Vagina (tissue), 2 donors: ENCODE measurements at regions not wholly inside any gene's neighbourhood (a gene's known extent, or its start where the extent isn't known, plus 50 kb on each side); places are given as distances from the start of the nearest gene placed in this dataset.
A peak's percentile ranks its signal among the peaks of the same experiment; 100 is the strongest.

Source experiments
- DNase-seq, 2 donors: peaks; one replicate each; pipeline ENCODE4 v3.0.0-alpha.2; 2017; ENCODE audit errors: extremely low spot score in 2 of 2
- H3K27ac ChIP-seq: fragments of 200-600 bp; sonication (generic); one replicate; pipeline ENCODE4 v1.5.1; 2019
- H3K27me3 ChIP-seq: fragments of 200-600 bp; sonication (generic); one replicate; pipeline ENCODE4 v1.5.1; 2019
- H3K36me3 ChIP-seq, 2 donors: fragments of 200-600 bp; sonication (generic); one replicate each; pipeline ENCODE4 v1.5.1; 2017 to 2019
- H3K4me1 ChIP-seq: fragments of 200-600 bp; sonication (generic); one replicate; pipeline ENCODE4 v1.5.1; 2019
- H3K4me3 ChIP-seq, 2 donors: fragments of 200-600 bp; sonication (generic); 1 replicate in 1 of 2; 2 replicates in 1 of 2; pipeline ENCODE4 v1.5.1; 2016 to 2019
- H3K9me3 ChIP-seq: fragments of 200-600 bp; sonication (generic); one replicate; pipeline ENCODE4 v1.5.1; 2019
- POLR2A ChIP-seq, 2 donors: fragments of 450-650 bp; IDR thresholded peaks; one replicate each; pipeline ENCODE4 v1.6.1; 2017; ENCODE audit warnings: antibody characterized with exemption in 2 of 2, mild to moderate bottlenecking in 2 of 2, moderate library complexity in 2 of 2
- POLR2AphosphoS5 ChIP-seq, 2 donors: sonication (generic); formaldehyde crosslinking; IDR thresholded peaks; one replicate each; pipeline ENCODE4 v1.9.0; 2017; ENCODE audit warnings: antibody characterized with exemption in 2 of 2, mild to moderate bottlenecking in 2 of 2, low read depth in 1 of 2; ENCODE audit not compliant: insufficient read depth in 1 of 2
- intact Hi-C: fragments of 100-400 bp; cut with DNase I; formaldehyde crosslinking; loops from one replicate; pipeline ENCODE4 v1.15.1; 2023
- TF ChIP-seq, protein P1 (sequence below), 3 experiments: fragments of 450-650 bp in 2 of 3; fragments of 200-600 bp in 1 of 3; sonication (generic) in 1 of 3; IDR thresholded peaks; one replicate each; pipeline ENCODE4 v1.5.1; 2017 to 2019; ENCODE audit warnings: antibody characterized with exemption in 3 of 3, mild to moderate bottlenecking in 2 of 3, moderate library complexity in 2 of 3

DNA sequence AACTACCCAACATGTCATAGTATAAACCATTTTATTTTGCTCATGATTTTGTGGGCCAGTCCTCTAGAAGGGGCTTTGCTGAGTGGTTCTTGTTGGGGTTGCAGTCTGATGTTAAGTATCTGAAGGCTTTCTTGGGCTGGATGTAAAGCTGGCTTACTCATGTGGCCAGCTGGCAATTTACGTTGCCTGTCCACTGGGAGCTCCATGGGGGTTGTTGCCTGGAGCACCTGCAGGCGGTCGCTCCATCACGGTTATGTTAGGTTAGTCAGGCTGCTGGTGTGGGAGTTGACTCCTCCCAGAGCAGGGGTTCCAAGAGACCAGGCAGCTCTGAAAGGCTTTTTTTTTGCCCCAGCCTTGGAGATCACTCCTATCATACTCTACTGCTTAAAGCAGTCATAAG is 98.1 kb downstream of the NR1D2 start:
- Histone ChIP-seq H3K4me1 (peaks cover 45% of the 10 kb centered on the region), H3K36me3 (no peaks in the 10 kb centered on the region), H3K9me3 (no peaks in the 10 kb centered on the region), H3K27ac (peak overlapping the region; percentile 89), H3K27me3 (no peaks in the 10 kb centered on the region), H3K4me3 (no peak overlapping the region)
- no peak for TF ChIP-seq POLR2AphosphoS5 (IDR thresholded peaks at IDR 0.05; ENCODE audit: insufficient read depth in 1 of 2, low read depth in 1 of 2)
- TF ChIP-seq, protein P1, sequence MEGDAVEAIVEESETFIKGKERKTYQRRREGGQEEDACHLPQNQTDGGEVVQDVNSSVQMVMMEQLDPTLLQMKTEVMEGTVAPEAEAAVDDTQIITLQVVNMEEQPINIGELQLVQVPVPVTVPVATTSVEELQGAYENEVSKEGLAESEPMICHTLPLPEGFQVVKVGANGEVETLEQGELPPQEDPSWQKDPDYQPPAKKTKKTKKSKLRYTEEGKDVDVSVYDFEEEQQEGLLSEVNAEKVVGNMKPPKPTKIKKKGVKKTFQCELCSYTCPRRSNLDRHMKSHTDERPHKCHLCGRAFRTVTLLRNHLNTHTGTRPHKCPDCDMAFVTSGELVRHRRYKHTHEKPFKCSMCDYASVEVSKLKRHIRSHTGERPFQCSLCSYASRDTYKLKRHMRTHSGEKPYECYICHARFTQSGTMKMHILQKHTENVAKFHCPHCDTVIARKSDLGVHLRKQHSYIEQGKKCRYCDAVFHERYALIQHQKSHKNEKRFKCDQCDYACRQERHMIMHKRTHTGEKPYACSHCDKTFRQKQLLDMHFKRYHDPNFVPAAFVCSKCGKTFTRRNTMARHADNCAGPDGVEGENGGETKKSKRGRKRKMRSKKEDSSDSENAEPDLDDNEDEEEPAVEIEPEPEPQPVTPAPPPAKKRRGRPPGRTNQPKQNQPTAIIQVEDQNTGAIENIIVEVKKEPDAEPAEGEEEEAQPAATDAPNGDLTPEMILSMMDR (IDR thresholded peaks at IDR 0.05), result no peak
- TF ChIP-seq POLR2A (IDR thresholded peaks at IDR 0.05), result no peak
- no peak for DNase-seq
- intact Hi-C loops, result no loop called here

DNA sequence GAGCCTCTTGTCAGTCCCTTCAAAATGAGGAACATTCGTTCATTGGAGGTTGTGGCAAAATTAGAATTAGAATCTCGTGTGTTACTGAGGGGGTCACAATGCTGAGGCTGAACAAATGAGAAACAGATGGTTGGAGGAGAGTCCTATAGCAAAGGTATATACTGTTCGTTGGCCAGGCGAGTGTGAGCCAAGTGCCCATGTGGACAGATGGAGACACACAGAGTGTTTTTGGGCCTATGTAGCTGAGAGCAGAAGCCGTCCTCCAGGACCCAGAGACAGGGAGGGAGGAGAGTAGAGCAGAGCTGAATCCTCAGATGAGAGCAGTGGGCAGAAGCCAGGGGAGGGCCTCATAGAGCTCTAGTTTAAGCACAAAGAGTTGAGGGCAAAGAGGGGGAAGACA is 98.9 kb downstream of the NR1D2 start:
- Histone ChIP-seq H3K27ac (peak overlapping the region; percentile 89), H3K27me3 (no peaks in the 10 kb centered on the region), H3K9me3 (no peaks in the 10 kb centered on the region), H3K36me3 (no peaks in the 10 kb centered on the region), H3K4me1 (peaks cover 52% of the 10 kb centered on the region), H3K4me3 (no peak overlapping the region)
- intact Hi-C loops, result no loop called here
- TF ChIP-seq POLR2AphosphoS5 (IDR thresholded peaks at IDR 0.05; ENCODE audit: insufficient read depth in 1 of 2, low read depth in 1 of 2), result no peak
- TF ChIP-seq, protein P1 (IDR thresholded peaks at IDR 0.05), result no peak
- no peak for TF ChIP-seq POLR2A (IDR thresholded peaks at IDR 0.05)
- DNase-seq, result no peak

DNA sequence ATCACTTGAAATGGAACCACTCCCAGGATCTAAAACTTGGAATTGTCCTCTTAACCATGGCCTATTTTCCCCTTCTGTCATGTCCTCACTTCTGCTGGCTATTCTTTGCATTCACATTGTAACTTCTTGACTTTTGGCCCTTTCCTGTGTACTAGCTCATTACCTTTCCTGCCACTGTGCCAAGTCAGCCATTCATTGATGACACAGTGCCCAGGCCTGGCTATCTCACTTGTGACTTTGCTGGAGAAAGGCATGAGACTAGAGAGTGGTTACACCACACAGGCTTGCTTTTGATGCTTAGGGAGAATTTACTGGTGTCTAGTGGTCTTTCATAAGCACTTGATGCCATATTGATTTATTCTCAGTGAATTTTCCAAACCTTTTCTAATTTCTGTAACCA is 101.1 kb downstream of the NR1D2 start:
- Histone ChIP-seq H3K4me1 (peaks cover 50% of the 10 kb centered on the region), H3K9me3 (no peaks in the 10 kb centered on the region), H3K36me3 (no peaks in the 10 kb centered on the region), H3K27me3 (no peaks in the 10 kb centered on the region), H3K4me3 (no peak overlapping the region), H3K27ac (no peak overlapping the region)
- TF ChIP-seq POLR2AphosphoS5 (IDR thresholded peaks at IDR 0.05; ENCODE audit: insufficient read depth in 1 of 2, low read depth in 1 of 2), result no peak
- TF ChIP-seq, protein P1 (IDR thresholded peaks at IDR 0.05), result no peak
- TF ChIP-seq POLR2A (IDR thresholded peaks at IDR 0.05), result no peak
- no peak for DNase-seq
- intact Hi-C loops, result no loop called here

DNA sequence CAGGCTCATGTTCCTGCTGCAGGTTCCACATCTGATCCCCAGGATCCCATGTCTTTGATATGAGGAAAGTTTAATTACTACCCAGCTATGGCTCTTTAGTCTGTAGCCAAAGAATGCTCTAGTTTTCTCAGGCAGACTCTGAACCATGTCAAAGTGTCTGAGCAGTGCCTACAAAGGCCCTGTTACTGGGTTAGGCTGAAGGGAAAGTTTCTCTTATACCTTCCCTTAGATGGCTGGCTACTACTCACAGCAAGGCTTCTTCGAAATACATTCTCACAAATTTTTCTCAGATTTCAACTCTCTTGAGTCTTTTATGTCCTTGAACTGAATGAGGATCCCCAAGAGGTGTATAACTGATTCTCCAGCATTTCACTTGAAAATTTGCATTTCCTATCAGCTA is 102.4 kb downstream of the NR1D2 start:
- Histone ChIP-seq H3K27me3 (no peaks in the 10 kb centered on the region), H3K9me3 (no peaks in the 10 kb centered on the region), H3K4me1 (peaks cover 39% of the 10 kb centered on the region), H3K36me3 (no peaks in the 10 kb centered on the region), H3K27ac (peak overlapping the region; percentile 86), H3K4me3 (no peak overlapping the region)
- no peak for DNase-seq
- TF ChIP-seq POLR2AphosphoS5 (IDR thresholded peaks at IDR 0.05; ENCODE audit: insufficient read depth in 1 of 2, low read depth in 1 of 2) (no peak), POLR2A (IDR thresholded peaks at IDR 0.05) (no peak)
- TF ChIP-seq, protein P1 (IDR thresholded peaks at IDR 0.05), result no peak
- intact Hi-C loops, result no loop called here

DNA sequence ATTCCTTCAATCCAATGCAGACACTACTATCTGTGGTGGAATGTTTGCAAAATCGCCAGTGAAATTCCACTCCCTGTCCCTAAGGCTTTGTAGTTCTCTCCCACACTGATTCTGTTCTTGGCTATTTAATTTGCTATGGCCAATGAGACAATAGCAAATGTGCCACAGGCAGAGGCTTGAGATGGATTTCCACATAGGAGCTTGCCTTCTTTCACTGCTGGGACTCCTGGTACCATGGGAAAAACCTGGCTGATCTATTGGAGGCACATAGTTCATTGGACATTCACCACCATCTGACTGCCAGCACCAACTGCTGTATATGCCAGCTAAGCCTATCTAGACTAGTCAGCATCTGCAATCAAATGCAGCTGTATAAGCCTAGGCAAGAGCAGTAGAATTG is 103.8 kb downstream of the NR1D2 start:
- intact Hi-C loops, result no loop called here
- H3K27ac ChIP-seq, result peak overlapping the region; percentile 86
- no peaks in the 10 kb centered on the region for H3K36me3 ChIP-seq
- peaks cover 27% of the 10 kb centered on the region for H3K4me1 ChIP-seq
- H3K4me3 ChIP-seq, result no peak overlapping the region
- H3K9me3 ChIP-seq, result no peaks in the 10 kb centered on the region
- DNase-seq, result no peak
- no peaks in the 10 kb centered on the region for H3K27me3 ChIP-seq
- TF ChIP-seq POLR2A (IDR thresholded peaks at IDR 0.05) (no peak), POLR2AphosphoS5 (IDR thresholded peaks at IDR 0.05; ENCODE audit: insufficient read depth in 1 of 2, low read depth in 1 of 2) (no peak)
- TF ChIP-seq, protein P1 (IDR thresholded peaks at IDR 0.05), result no peak
